Prostate gland (tissue), 2 donors: ENCODE measurements at regions not wholly inside any gene's neighbourhood (a gene's known extent, or its start where the extent isn't known, plus 50 kb on each side); places are given as distances from the start of the nearest gene placed in this dataset.

Experiments
- POLR2A ChIP-seq: fragments of 450-650 bp; IDR thresholded peaks from one replicate; pipeline ENCODE4 v1.6.1; 2016; ENCODE audit warnings: antibody characterized with exemption, mild to moderate bottlenecking
- POLR2AphosphoS5 ChIP-seq: sonication (generic); formaldehyde crosslinking; IDR thresholded peaks from one replicate; pipeline ENCODE4 v1.6.1; 2017; ENCODE audit warnings: antibody characterized with exemption
- TF ChIP-seq, protein P1 (sequence below), 4 experiments: fragments of 200-600 bp in 2 of 4; fragments of 450-650 bp in 2 of 4; sonication (generic) in 2 of 4; IDR thresholded peaks; 1 replicate in 3 of 4; 2 replicates in 1 of 4; pipeline ENCODE4 v1.5.1; 2016 to 2019; ENCODE audit warnings: antibody characterized with exemption in 4 of 4, mild to moderate bottlenecking in 2 of 4, moderate library complexity in 2 of 4

DNA sequence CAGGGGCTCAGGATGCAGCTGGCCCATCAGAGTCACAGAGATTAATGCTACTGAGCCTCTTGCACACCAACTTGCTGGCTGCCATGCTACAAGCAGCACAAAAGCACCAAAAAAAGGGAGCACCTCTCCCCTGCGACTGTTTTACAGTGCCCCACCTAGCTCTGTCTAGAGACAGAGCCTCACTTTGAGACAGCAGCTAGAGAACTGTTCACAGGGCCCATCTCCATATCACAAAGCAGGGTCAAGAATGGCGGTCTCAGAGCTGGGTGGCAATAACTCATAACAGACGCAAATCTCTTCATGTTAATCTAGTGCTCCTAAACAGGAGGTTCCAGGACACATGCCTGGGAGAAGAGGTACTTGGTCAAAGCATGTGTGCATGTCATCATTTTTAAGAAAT is 953.0 kb downstream of the DCDC2C start:
- TF ChIP-seq, protein P1, sequence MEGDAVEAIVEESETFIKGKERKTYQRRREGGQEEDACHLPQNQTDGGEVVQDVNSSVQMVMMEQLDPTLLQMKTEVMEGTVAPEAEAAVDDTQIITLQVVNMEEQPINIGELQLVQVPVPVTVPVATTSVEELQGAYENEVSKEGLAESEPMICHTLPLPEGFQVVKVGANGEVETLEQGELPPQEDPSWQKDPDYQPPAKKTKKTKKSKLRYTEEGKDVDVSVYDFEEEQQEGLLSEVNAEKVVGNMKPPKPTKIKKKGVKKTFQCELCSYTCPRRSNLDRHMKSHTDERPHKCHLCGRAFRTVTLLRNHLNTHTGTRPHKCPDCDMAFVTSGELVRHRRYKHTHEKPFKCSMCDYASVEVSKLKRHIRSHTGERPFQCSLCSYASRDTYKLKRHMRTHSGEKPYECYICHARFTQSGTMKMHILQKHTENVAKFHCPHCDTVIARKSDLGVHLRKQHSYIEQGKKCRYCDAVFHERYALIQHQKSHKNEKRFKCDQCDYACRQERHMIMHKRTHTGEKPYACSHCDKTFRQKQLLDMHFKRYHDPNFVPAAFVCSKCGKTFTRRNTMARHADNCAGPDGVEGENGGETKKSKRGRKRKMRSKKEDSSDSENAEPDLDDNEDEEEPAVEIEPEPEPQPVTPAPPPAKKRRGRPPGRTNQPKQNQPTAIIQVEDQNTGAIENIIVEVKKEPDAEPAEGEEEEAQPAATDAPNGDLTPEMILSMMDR (IDR thresholded peaks at IDR 0.05), result no peak
- TF ChIP-seq POLR2A (no peak), POLR2AphosphoS5 (no peak)
